ENCODE measurements at regions not wholly inside any gene's neighbourhood (a gene's known extent, or its start where the extent isn't known, plus 50 kb on each side); places are given as distances from the start of the nearest gene placed in this dataset.

DNA sequence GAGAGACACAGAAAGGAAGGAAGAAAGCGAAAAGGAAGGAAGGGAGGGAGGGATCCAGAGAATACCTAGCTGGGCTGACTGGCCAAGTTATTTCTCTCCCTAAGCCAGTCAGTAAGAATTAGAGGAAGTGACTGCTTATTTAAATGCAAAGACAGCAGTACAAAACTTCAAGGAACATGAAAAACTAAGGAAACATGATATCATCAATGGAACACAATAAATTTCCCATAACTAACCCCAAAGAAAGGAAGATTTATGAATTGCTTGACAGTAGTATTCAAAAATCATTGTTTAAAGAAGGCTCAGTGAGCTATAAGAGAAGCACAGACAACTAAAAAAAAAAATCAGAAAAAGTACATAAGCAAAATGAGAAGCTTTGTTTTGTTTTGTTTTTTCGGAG, 252.3 kb upstream of the SASH1 start:
- no peak for DNase-seq (ENCODE audit: low read depth)

DNA sequence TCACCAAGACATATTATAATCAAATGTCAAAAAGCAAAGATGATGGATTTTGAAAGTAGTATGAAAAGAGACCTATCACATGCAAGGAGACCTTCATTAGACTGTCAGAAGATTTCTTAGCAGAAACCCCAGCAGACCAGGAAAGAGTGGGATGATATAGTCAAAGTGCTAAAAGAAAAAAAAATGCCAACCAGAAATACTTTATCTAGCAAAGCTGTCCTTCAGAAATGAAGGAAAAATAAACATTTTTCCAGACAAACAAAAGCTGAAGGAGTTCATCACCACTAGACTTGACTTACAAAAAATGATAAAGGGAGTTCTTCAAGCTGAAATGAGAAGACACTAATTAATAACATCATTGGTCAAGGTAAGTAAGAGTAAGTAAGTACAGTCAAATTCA, 251.2 kb upstream of the SASH1 start:
- DNase-seq (ENCODE audit: low read depth) = no peak

GRCh38 chr6:148103436-148103835, 239.2 kb upstream of the SASH1 start:
- no peak for DNase-seq (ENCODE audit: low read depth)

DNA sequence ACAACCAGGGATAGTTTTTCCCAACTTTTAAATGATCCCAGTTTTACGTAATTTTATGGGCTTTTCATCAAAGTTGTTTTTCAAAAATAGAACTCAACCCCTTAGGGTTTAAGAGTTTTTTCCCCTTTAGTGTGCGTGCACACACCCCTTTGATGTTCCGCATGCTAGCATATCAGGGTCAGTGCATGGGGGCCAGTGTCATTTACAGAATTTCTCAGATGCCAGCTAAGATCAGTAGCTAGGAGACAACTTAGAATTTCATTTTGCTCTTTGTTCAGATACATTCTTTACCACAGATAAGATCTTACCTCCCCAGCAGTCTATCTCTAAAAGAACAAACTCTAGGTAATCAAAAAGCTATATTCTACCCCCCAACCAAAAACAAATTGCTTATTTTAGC, 238.5 kb upstream of the SASH1 start:
- DNase-seq (ENCODE audit: low read depth) = no peak

DNA sequence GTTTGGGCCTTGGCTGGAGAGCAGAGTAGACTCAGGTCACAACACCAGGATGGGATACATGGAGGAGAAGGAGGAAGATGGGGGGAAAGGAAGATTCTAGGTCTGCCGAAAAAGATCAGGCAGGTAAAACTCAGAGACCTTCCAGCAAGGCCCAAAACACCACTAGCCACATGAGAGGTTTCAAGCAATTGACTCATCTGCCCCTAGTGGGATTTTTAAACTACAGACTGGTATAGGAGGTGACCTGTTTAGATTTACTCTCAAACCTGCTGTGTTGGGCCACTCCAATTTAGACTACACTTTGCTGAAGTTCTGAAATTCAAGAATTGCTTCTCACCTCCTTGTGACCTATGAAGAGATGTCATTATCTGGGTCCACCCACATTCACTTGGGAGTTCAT, 236.9 kb upstream of the SASH1 start:
- DNase-seq (ENCODE audit: low read depth) = no peak

DNA sequence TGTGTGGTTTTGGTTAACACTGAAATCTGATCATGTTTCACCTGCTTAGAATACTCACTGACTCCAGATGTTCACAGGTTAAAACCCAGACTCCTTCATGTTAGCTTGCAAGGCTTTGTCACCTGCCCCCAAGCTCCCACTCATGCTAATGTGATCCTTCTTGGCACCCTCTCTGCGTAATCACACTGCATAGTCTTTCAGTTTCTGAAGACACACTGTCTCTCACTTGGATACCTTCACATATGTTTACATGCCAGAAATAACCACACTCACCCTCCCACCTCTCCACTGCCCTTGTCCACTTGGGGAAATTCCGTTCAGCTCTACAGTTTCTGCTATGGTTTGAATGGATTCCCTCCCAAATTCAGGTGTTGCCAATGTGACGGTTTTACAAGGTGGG, 234.7 kb upstream of the SASH1 start:
- DNase-seq (ENCODE audit: low read depth) = no peak

GRCh38 chr6:148109732-148110131, 232.9 kb upstream of the SASH1 start:
- DNase-seq (ENCODE audit: low read depth) = no peak

- DNase-seq (ENCODE audit: low read depth) = no peak
Measured at GRCh38 chr6:148110925-148111324, 231.7 kb upstream of the SASH1 start.

GRCh38 chr6:148112851-148113319, 229.8 kb upstream of the SASH1 start:
- DNase-seq (ENCODE audit: low read depth) = no peak

DNA sequence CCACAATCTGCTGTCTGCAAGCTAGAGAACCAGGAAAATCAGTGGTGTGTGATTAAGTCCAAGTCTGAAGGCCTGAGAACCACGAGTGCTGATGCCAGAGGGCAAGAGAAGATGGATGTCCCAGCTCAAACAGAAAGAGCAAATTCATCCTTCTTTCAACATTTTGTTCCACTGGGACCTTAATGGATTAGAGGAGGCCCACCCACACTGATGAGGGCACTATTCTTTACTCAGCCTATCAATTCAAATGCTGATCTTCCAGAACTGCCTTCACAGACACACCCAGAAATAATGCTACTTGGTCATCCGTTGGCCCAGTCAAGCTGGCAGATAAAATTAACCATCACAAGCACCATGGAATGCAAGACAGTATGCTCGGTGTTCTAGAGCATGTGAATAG, 226.6 kb upstream of the SASH1 start:
- no peak for DNase-seq (ENCODE audit: low read depth)

DNA sequence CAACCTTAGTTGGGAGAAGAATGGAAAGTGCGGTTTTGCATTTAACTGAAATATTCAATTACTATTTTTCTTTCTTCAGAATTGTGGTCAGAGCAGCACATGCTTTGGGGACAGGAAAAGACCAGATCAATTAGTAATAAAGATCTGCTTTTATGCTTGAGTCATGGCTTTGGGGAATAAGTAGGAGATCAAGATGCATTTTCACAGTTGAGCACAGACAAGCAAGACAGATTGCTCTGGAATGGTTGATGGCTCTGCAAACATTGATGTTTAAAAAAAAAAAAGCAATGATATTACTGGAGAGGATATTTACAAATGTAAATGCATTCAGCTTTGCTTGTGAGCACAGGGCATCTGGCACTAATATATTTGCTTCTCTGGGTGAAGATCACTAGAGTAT, 224.4 kb upstream of the SASH1 start:
- peak; percentile 17 for DNase-seq (ENCODE audit: low read depth)

DNA sequence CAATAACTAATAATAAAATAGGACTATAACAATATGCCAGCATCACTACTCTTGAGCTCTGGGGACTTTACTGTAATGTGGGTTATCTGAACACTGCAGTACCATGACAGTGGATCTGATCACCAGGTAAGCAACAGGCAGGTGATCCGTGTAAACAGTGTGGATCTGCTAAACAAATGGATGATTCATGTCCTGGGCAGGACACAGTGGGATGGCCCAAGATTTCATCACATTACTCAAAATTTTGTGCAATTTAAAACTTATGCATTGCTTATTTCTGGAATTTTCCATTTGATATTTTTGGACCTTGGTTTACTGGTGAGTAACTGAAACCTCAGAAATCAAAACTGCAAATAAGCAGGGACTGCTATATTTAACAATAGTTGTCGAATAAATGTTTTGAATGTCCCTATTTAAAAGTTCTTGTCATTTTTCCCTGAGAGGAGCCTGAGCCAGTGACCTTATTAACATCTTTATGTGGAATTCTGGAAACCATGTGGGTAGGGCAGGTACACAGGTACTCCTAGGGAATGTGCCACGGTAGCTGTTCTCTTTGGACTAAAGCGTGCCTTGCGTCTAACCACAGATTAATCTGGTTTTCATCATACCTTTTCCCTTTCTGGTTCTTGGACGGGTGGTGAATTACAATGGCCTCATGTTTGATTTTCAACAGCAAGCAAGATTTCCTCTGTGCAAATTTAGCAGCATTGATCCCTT, 214.5 kb upstream of the SASH1 start:
- peak; percentile 13 for DNase-seq (ENCODE audit: low read depth)

DNA sequence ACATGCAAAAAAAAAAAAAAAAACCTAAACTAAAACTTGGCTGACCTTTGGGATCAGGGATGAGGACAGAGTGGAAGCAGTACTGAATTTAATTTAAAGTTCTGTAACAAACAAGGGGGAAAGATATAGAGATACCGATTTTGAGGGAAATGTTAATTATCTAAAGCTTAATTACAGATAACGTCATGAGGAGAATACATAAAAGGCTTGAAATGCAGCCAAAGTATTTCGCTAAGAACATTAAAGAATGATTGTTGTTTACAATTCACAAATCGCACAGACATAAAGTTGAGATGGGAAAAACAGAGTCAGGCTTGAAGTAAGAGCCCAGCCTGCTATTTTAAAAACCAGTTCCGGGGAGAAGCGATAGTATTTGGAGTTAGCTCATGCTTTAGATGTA, 208.0 kb upstream of the SASH1 start:
- DNase-seq (ENCODE audit: low read depth) = no peak

GRCh38 chr6:148136586-148136985, 206.1 kb upstream of the SASH1 start:
- DNase-seq (ENCODE audit: low read depth) = no peak

- DNase-seq (ENCODE audit: low read depth) = no peak
Measured at GRCh38 chr6:148137652-148138051, 205.0 kb upstream of the SASH1 start.

- DNase-seq (ENCODE audit: low read depth) = no peak
Measured at GRCh38 chr6:148138573-148138972, 204.1 kb upstream of the SASH1 start.

DNA sequence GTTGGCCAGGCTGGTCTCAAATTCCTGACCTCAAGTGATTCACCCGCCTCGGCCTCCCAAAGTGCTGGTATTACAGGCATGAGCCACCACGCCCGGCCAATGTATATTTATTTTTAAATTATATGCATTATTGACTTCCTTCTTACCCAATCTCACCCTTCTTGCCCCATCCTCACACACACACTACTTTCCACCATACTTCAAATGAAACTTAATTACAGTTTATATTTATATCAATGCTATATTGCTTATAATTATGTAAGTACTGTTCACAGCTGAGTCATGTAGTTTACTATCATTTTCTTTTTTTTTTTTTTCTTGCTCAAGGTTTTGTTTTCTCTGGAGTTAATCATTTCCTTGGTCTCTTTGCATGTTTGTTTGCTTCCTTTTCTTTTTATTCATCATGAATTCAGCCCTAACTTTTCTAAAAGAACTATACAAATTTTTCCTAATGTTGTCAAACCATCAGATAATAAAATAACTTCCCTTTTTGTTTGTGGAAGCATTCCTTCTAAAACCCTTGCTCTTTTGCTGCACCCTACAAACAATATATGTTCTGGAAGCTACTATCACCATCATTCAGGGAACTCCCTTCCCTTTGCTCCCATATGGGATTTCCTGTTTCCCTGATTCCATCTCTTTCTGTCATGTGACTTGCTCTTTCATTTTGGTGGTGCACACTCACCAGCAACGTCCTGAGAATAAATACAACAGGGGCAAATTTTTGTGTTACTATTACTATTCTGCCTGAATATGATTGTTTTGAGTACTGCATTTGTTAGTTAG, 201.7 kb upstream of the SASH1 start:
- no peak for DNase-seq (ENCODE audit: low read depth)

GRCh38 chr6:148142821-148143220, 199.8 kb upstream of the SASH1 start:
- DNase-seq (ENCODE audit: low read depth) = no peak

DNA sequence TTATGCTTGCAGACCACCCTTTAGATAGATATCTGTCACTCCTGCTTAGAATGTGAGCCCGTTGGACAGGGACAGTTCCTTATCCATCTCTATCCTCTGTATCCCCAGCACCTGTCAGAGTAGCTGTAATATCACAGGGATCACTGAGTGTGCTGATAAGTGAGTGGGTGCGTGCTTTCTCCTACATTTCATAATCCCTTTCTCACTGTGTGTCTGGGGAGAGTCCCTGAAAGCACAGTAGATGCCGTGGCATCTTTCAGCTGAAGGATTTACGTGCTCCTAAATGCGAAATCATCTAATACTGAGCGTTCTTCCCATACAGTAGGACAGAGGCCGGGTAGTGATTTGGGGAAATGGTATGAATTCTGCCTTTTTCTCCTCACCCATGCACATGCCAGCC, 198.9 kb upstream of the SASH1 start:
- DNase-seq (ENCODE audit: low read depth) = no peak

DNA sequence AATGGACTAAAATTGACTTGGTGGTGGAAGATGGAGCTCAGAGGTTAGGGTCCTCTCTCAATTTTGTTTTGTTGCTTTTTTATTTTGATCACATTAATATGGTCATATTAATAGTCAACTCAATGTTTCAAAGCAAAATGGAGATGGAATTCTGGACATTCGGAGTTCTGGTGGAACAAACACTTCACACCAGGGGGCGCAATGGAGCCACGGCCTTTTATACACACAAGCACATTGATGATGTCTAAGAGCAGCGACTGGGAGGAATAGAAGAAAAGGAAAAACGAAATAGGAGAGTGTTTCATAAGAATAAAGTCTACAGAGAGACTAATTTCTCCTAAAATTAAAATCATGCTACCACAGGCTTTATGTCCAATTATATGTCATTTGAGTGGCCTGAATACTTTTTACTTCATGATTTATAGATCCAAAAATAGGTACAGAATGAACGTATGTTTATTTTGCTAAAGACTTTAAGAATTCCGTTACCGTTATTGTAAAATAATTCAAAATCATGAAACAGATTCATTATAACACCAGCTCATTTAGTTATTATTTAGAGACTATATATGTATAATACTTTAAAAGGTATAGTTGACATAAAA, 197.6 kb upstream of the SASH1 start:
- DNase-seq (ENCODE audit: low read depth) = peak; percentile 55

DNA sequence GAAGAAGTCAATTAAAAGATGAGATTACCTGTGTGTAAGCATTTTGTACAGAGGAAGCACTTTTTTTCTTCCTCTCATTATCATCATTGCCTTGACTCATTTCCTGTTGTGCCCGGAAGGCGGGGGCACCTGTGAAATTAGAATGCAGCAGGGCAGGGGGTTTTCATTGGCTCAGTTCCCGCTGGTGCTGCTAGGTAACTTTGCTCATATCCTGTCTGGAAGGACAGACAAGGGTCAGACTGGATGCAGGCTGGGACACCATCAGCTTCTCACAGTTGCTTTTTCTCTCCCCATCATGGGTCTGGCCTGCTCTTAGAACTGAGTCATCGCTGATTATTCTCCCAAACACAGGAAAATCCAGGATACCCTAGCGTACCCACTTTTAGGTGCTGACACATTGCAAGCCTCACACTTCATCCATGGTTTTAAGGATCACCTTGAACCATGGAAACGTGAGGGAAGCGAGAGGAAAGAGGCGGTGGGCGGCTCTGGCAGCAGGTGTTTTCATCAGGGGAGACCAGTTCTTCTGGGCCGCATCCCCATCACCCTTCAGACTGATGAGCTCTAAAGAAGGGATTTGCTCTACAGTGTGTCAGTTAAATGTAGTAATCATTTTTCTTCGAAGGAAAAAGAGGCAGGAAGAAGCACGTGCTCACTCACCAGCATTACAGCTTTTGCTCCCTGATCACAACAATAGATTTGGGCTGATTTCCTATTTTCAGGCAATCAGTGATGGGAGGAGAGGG, 195.7 kb upstream of the SASH1 start:
- DNase-seq (ENCODE audit: low read depth) = no peak

DNA sequence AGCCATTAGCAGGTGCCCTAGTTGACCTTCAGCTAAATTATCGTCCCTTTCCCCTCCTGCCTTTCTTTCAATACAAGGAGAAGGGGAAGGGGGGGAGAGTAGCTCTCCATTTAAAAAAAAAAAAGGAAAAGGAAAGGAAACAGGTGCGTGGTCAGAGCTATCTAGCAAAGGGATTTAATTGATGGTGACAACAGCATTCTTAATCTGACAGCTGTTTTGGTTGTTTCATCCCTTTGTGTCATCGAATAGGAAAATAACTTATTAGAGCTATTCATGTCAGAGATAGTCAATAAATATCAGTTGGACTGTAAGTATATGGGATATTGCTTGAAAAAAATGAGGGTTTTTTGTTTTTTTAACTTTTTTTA, 195.2 kb upstream of the SASH1 start:
- DNase-seq (ENCODE audit: low read depth) = no peak
